ENCODE measurements at regions not wholly inside any gene's neighbourhood (a gene's known extent, or its start where the extent isn't known, plus 50 kb on each side); places are given as distances from the start of the nearest gene placed in this dataset.

DNA sequence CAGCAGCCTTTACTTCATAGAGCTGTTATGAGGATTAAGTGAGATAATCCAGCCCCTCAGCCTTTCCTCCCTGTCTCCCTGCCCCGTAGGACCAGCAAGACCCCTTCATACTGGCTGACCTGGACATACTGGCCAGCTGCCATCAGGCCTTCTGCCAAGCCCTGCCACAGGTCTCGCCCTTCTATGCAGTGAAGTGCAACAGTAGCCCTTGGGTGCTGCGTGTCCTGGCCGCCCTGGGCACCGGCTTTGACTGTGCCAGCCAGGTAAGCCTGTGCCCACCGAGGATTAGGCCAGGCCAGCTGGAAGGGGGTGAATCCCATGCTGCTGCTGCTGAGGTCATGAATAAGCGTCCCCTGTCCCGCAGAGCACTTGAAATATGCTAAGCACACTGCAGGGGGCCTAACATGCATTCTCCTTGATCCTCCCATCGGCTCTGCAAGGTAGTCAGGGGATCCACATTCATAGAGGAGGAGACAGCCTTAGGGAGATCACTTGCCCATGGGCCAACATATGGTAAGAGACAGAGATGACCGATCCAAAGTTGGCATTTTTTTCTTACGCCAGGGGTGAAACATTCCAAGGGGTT is 73.3 kb upstream of the TINAGL1 start:
- intact Hi-C loops (cut with DNase I) = no loop called here
- Histone ChIP-seq H3K4me3 (no peak overlapping the region), H3K4me1 (no peaks in the 10 kb centered on the region), H3K27me3 (peaks cover 0 to 31% (median 22%) of the 10 kb centered on the region in 7 donors), H3K27ac (no peak overlapping the region), H3K9me3 (no peaks in the 10 kb centered on the region), H3K36me3 (no peaks in the 10 kb centered on the region)
- DNase-seq (no peak), ATAC-seq (no peak)
- no peak for TF ChIP-seq CTCF (IDR thresholded peaks at IDR 0.05)
- WGBS, 2 donors = 56 to 57% methylated on average over 11 of the region's 11 CpGs

- WGBS, 2 donors = 36 to 54% methylated on average over 4 of the region's 4 CpGs
- no peaks in the 10 kb centered on the region for H3K4me1 ChIP-seq
- no peak for TF ChIP-seq CTCF (IDR thresholded peaks at IDR 0.05)
- ATAC-seq (no peak), DNase-seq (no peak)
- H3K9me3 ChIP-seq = no peaks in the 10 kb centered on the region
- H3K4me3 ChIP-seq = no peak overlapping the region
- no peak overlapping the region for H3K27ac ChIP-seq
- intact Hi-C loops (cut with DNase I) = no loop called here
- H3K27me3 ChIP-seq = peaks cover 0 to 31% (median 22%) of the 10 kb centered on the region in 7 donors
- no peaks in the 10 kb centered on the region for H3K36me3 ChIP-seq
These were observed 72.7 kb upstream of the TINAGL1 start for GRCh38 chr1:31503570-31503969.

GRCh38 chr1:31504001-31504400 is 72.3 kb upstream of the TINAGL1 start:
- no peak overlapping the region for H3K4me3 ChIP-seq
- ATAC-seq (no peak), DNase-seq (no peak)
- no peak for TF ChIP-seq CTCF (IDR thresholded peaks at IDR 0.05)
- H3K9me3 ChIP-seq = no peaks in the 10 kb centered on the region
- peaks cover 0 to 31% (median 22%) of the 10 kb centered on the region in 7 donors for H3K27me3 ChIP-seq
- H3K4me1 ChIP-seq = no peaks in the 10 kb centered on the region
- no peak overlapping the region for H3K27ac ChIP-seq
- WGBS, 2 donors = 65 to 66% methylated on average over 8 of the region's 8 CpGs
- no peaks in the 10 kb centered on the region for H3K36me3 ChIP-seq
- intact Hi-C loops (cut with DNase I) = no loop called here

DNA sequence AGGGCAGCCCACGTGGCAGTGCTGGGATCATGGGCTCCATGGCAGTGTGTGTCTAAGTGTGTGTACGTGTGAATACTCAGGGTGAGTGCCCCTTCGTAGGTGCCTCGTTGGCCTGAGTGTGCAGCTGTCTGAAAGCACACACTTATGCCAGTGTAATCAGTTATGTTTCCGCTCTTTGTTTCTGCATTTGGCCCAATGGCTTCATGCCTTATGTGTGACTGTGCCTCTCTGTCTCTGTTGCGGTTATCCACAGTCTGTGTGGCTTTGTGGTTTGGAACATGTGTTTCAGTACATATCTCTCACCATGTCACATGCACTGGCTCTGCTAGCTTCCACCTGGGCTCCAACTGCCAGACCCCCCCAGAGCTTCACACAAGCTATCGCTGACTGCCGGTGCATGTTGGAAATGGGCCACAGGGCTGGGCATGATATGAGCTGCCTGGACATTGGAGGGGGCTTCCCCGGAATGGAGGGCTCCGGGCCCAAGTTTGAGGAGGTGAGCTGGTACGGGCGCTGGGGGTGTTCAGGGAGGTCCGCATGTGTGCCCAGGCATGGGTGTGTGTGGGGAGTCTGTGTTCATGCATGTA is 70.3 kb upstream of the TINAGL1 start:
- intact Hi-C loops (cut with DNase I) = no loop called here

More for the DNA sequence above, 70.3 kb upstream of the TINAGL1 start:
- no peak overlapping the region for H3K27ac ChIP-seq
- H3K4me1 ChIP-seq = no peaks in the 10 kb centered on the region
- WGBS, 2 donors = 66 to 70% methylated on average over 13 of the region's 13 CpGs
- H3K9me3 ChIP-seq = no peaks in the 10 kb centered on the region
- no peaks in the 10 kb centered on the region for H3K36me3 ChIP-seq
- TF ChIP-seq CTCF (IDR thresholded peaks at IDR 0.05) = no peak
- no peak overlapping the region for H3K4me3 ChIP-seq
- DNase-seq (no peak), ATAC-seq (no peak)
- H3K27me3 ChIP-seq = peaks cover 0 to 31% (median 22%) of the 10 kb centered on the region in 7 donors

All from heart right ventricle (tissue), 16 donors.